ENCODE measurements at regions not wholly inside any gene's neighbourhood (a gene's known extent, or its start where the extent isn't known, plus 50 kb on each side); places are given as distances from the start of the nearest gene placed in this dataset.

DNA sequence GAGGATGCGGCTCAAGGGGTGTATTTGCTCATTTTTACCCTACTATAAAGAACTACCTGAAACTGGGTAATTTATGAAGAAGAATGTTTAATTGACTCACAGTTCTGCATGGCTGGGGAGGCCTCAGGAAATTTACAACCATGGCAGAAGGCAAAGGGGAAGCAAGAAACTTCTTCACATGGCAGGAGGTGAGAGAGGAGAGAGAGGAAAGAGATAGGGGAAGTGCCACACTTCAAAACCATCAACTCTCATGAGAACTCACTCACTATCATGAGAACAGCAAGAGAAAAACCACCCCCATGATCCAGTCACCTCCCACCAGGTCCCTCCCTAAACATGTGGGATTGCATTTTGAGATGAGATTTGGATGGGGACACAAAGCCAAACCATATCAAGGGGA lies 192.7 kb downstream of the DIPK2A start:
- Histone ChIP-seq H3K9me3 (ENCODE audit: control insufficient read depth in 3 of 3, low read length in 3 of 3) (no peaks in the 10 kb centered on the region), H3K4me3 (ENCODE audit: low read length in 3 of 3) (no peak overlapping the region), H3K36me3 (ENCODE audit: control insufficient read depth in 3 of 3, insufficient read depth in 3 of 3, low read length in 3 of 3) (no peaks in the 10 kb centered on the region), H3K9ac (ENCODE audit: low read depth in 1 of 3, low read length in 3 of 3) (no peak overlapping the region), H3K27ac (ENCODE audit: low read depth, low read length) (no peak overlapping the region), H3K27me3 (ENCODE audit: control insufficient read depth in 3 of 3, insufficient read depth in 3 of 3, low read length in 3 of 3) (no peaks in the 10 kb centered on the region), H3K4me1 (ENCODE audit: control insufficient read depth in 3 of 3, insufficient read depth in 3 of 3, low read length in 3 of 3) (no peaks in the 10 kb centered on the region)

GRCh38 chr3:144165482-144165881 lies 193.9 kb downstream of the DIPK2A start:
- Histone ChIP-seq H3K36me3 (ENCODE audit: control insufficient read depth in 3 of 3, insufficient read depth in 3 of 3, low read length in 3 of 3) (no peaks in the 10 kb centered on the region), H3K9ac (ENCODE audit: low read depth in 1 of 3, low read length in 3 of 3) (no peak overlapping the region), H3K4me3 (ENCODE audit: low read length in 3 of 3) (no peak overlapping the region), H3K27me3 (ENCODE audit: control insufficient read depth in 3 of 3, insufficient read depth in 3 of 3, low read length in 3 of 3) (no peaks in the 10 kb centered on the region), H3K9me3 (ENCODE audit: control insufficient read depth in 3 of 3, low read length in 3 of 3) (no peaks in the 10 kb centered on the region), H3K27ac (ENCODE audit: low read depth, low read length) (no peak overlapping the region), H3K4me1 (ENCODE audit: control insufficient read depth in 3 of 3, insufficient read depth in 3 of 3, low read length in 3 of 3) (no peaks in the 10 kb centered on the region)

DNA sequence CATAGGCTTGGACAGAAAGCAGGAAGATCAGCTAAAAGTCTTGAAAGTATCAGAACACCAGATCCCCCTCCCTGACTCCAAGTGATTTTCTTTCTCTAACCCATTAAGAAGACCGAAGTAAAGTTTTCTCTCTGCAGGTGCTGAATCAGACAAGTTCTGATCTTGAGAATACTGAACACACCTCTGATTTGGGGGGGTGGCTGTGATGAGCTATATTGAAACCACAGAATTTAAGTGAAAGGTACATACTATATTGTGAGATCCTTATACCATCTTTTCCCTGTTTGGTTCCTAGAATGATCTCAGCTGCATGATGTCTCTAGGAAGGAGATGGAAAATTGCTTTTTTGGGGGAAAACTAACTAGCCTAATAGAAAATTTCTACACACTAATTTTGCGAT lies 196.0 kb downstream of the DIPK2A start:
- Histone ChIP-seq H3K27me3 (ENCODE audit: control insufficient read depth in 3 of 3, insufficient read depth in 3 of 3, low read length in 3 of 3) (no peaks in the 10 kb centered on the region), H3K36me3 (ENCODE audit: control insufficient read depth in 3 of 3, insufficient read depth in 3 of 3, low read length in 3 of 3) (no peaks in the 10 kb centered on the region), H3K27ac (ENCODE audit: low read depth, low read length) (no peak overlapping the region), H3K4me1 (ENCODE audit: control insufficient read depth in 3 of 3, insufficient read depth in 3 of 3, low read length in 3 of 3) (no peaks in the 10 kb centered on the region), H3K4me3 (ENCODE audit: low read length in 3 of 3) (no peak overlapping the region), H3K9ac (ENCODE audit: low read depth in 1 of 3, low read length in 3 of 3) (no peak overlapping the region), H3K9me3 (ENCODE audit: control insufficient read depth in 3 of 3, low read length in 3 of 3) (no peaks in the 10 kb centered on the region)

GRCh38 chr3:144173491-144173890 lies 201.9 kb downstream of the DIPK2A start:
- Histone ChIP-seq H3K4me3 (ENCODE audit: low read length in 3 of 3) (no peak overlapping the region), H3K9ac (ENCODE audit: low read depth in 1 of 3, low read length in 3 of 3) (no peak overlapping the region), H3K9me3 (ENCODE audit: control insufficient read depth in 3 of 3, low read length in 3 of 3) (no peaks in the 10 kb centered on the region), H3K36me3 (ENCODE audit: control insufficient read depth in 3 of 3, insufficient read depth in 3 of 3, low read length in 3 of 3) (no peaks in the 10 kb centered on the region), H3K27me3 (ENCODE audit: control insufficient read depth in 3 of 3, insufficient read depth in 3 of 3, low read length in 3 of 3) (no peaks in the 10 kb centered on the region), H3K27ac (ENCODE audit: low read depth, low read length) (no peak overlapping the region), H3K4me1 (ENCODE audit: control insufficient read depth in 3 of 3, insufficient read depth in 3 of 3, low read length in 3 of 3) (no peaks in the 10 kb centered on the region)

DNA sequence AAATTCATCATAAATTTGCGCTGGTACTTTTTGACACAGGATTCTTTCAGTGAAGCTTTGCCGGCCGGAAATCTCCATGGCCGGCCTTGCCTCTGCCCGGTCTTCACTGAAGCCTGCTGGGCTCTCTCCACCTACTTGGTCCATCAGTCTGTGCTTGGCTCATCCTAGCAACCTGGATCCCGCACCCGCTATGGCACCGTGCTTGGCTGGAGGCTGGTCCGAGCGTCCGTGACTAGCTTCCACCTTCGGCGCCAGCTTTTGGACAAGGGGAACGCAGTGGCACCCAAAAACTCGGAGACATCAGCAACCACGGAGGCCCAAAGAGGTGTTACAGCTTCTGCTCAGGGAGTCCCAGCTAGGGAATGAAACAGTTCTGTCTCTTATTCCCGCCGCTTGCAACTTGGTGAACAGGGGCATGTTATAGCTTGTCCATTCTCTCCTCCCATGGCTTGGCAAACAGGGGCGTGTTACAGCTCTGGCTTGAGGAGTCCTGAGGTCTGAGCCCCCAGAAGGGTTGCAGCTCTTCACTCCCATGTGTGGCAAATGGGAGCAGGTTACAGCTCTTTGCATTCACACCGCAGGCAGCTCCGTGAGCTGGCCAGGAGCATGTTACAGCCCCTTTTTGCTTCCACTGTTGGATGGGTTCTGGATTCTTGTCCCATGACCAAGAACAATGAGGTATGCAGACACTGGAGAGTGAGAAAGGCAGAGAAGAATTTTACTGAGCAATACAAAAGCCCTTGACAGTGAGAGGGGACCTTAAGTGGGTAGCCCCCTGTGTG lies 204.2 kb downstream of the DIPK2A start:
- Histone ChIP-seq H3K27ac (ENCODE audit: low read depth, low read length) (no peak overlapping the region), H3K27me3 (ENCODE audit: control insufficient read depth in 3 of 3, insufficient read depth in 3 of 3, low read length in 3 of 3) (no peaks in the 10 kb centered on the region), H3K4me1 (ENCODE audit: control insufficient read depth in 3 of 3, insufficient read depth in 3 of 3, low read length in 3 of 3) (no peaks in the 10 kb centered on the region), H3K9ac (ENCODE audit: low read depth in 1 of 3, low read length in 3 of 3) (no peak overlapping the region), H3K9me3 (ENCODE audit: control insufficient read depth in 3 of 3, low read length in 3 of 3) (no peaks in the 10 kb centered on the region), H3K4me3 (ENCODE audit: low read length in 3 of 3) (no peak overlapping the region), H3K36me3 (ENCODE audit: control insufficient read depth in 3 of 3, insufficient read depth in 3 of 3, low read length in 3 of 3) (no peaks in the 10 kb centered on the region)

GRCh38 chr3:144177649-144178048 lies 206.0 kb downstream of the DIPK2A start:
- no peak overlapping the region for H3K9ac ChIP-seq (ENCODE audit: low read depth in 1 of 3, low read length in 3 of 3)
- H3K36me3 ChIP-seq (ENCODE audit: control insufficient read depth in 3 of 3, insufficient read depth in 3 of 3, low read length in 3 of 3): no peaks in the 10 kb centered on the region
- no peaks in the 10 kb centered on the region for H3K9me3 ChIP-seq (ENCODE audit: control insufficient read depth in 3 of 3, low read length in 3 of 3)
- no peak overlapping the region for H3K27ac ChIP-seq (ENCODE audit: low read depth, low read length)
- H3K27me3 ChIP-seq (ENCODE audit: control insufficient read depth in 3 of 3, insufficient read depth in 3 of 3, low read length in 3 of 3): no peaks in the 10 kb centered on the region
- H3K4me1 ChIP-seq (ENCODE audit: control insufficient read depth in 3 of 3, insufficient read depth in 3 of 3, low read length in 3 of 3): no peaks in the 10 kb centered on the region
- H3K4me3 ChIP-seq (ENCODE audit: low read length in 3 of 3): no peak overlapping the region

DNA sequence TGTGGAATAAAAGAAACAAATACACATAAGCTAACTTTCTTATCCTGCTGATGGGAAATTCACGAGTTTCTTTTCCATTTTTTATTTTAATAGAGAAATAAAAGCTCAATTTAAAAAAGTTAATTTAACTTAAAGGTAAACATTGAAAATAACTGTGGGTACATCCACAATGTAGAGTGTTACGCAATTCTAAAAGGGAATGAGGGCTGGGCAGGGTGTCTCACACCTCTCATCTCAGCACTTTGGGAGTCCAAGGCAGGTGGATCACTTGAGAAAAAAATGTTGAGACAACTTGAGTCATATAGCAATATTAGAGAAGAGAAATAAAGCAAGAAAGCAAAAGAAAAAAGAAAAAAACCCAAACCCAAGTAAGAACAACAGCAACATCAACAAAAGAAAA lies 207.0 kb downstream of the DIPK2A start:
- H3K4me1 ChIP-seq (ENCODE audit: control insufficient read depth in 3 of 3, insufficient read depth in 3 of 3, low read length in 3 of 3): no peaks in the 10 kb centered on the region
- no peaks in the 10 kb centered on the region for H3K27me3 ChIP-seq (ENCODE audit: control insufficient read depth in 3 of 3, insufficient read depth in 3 of 3, low read length in 3 of 3)
- no peak overlapping the region for H3K27ac ChIP-seq (ENCODE audit: low read depth, low read length)
- no peak overlapping the region for H3K4me3 ChIP-seq (ENCODE audit: low read length in 3 of 3)
- no peaks in the 10 kb centered on the region for H3K36me3 ChIP-seq (ENCODE audit: control insufficient read depth in 3 of 3, insufficient read depth in 3 of 3, low read length in 3 of 3)
- no peaks in the 10 kb centered on the region for H3K9me3 ChIP-seq (ENCODE audit: control insufficient read depth in 3 of 3, low read length in 3 of 3)
- H3K9ac ChIP-seq (ENCODE audit: low read depth in 1 of 3, low read length in 3 of 3): no peak overlapping the region

DNA sequence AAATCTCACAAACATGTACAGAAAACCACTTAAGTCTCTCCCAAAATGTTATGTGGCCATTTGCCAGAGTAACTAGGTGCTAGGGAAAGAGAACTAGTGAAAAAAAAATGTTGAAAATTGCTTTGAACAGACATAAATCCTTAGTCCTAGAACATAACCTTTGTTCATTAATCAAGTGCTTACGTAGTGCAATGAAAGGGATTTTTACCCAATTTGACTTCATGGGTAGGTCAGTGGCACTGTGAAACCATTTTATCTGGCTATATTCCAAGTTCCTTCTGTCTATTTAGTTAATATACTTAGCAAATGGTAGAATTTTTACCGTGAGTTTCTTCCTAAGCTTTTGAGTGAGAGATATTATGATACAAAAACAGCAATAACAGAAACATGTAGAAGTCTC lies 209.4 kb downstream of the DIPK2A start:
- Histone ChIP-seq H3K9ac (ENCODE audit: low read depth in 1 of 3, low read length in 3 of 3) (no peak overlapping the region), H3K4me3 (ENCODE audit: low read length in 3 of 3) (no peak overlapping the region), H3K4me1 (ENCODE audit: control insufficient read depth in 3 of 3, insufficient read depth in 3 of 3, low read length in 3 of 3) (no peaks in the 10 kb centered on the region), H3K27ac (ENCODE audit: low read depth, low read length) (no peak overlapping the region), H3K36me3 (ENCODE audit: control insufficient read depth in 3 of 3, insufficient read depth in 3 of 3, low read length in 3 of 3) (no peaks in the 10 kb centered on the region), H3K9me3 (ENCODE audit: control insufficient read depth in 3 of 3, low read length in 3 of 3) (no peaks in the 10 kb centered on the region), H3K27me3 (ENCODE audit: control insufficient read depth in 3 of 3, insufficient read depth in 3 of 3, low read length in 3 of 3) (no peaks in the 10 kb centered on the region)

- H3K4me3 ChIP-seq (ENCODE audit: low read length in 3 of 3): no peak overlapping the region
- no peak overlapping the region for H3K27ac ChIP-seq (ENCODE audit: low read depth, low read length)
- no peak overlapping the region for H3K9ac ChIP-seq (ENCODE audit: low read depth in 1 of 3, low read length in 3 of 3)
- no peaks in the 10 kb centered on the region for H3K27me3 ChIP-seq (ENCODE audit: control insufficient read depth in 3 of 3, insufficient read depth in 3 of 3, low read length in 3 of 3)
- no peaks in the 10 kb centered on the region for H3K36me3 ChIP-seq (ENCODE audit: control insufficient read depth in 3 of 3, insufficient read depth in 3 of 3, low read length in 3 of 3)
- no peaks in the 10 kb centered on the region for H3K9me3 ChIP-seq (ENCODE audit: control insufficient read depth in 3 of 3, low read length in 3 of 3)
- no peaks in the 10 kb centered on the region for H3K4me1 ChIP-seq (ENCODE audit: control insufficient read depth in 3 of 3, insufficient read depth in 3 of 3, low read length in 3 of 3)
Observed at GRCh38 chr3:144182501-144182900, 210.9 kb downstream of the DIPK2A start.

DNA sequence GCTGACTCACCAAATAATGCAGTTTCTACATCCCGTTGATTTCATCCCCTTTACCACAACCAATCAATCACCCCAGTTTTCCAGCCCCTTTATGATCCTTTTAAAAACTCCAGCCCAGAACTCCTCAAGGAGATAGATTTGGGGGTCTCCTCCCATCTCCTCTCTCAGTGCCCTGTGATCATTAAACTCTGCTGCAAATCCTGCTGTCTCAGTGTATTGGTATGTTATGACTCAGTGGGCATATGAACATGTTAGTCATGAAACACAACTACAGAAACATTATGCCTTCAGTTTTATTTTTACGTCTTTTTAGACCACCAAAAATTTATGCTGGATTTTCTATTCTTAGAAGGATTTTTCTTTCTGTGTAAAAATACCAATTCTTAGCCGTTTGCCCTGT lies 213.7 kb downstream of the DIPK2A start:
- Histone ChIP-seq H3K9me3 (ENCODE audit: control insufficient read depth in 3 of 3, low read length in 3 of 3) (no peaks in the 10 kb centered on the region), H3K4me3 (ENCODE audit: low read length in 3 of 3) (no peak overlapping the region), H3K27ac (ENCODE audit: low read depth, low read length) (no peak overlapping the region), H3K9ac (ENCODE audit: low read depth in 1 of 3, low read length in 3 of 3) (no peak overlapping the region), H3K27me3 (ENCODE audit: control insufficient read depth in 3 of 3, insufficient read depth in 3 of 3, low read length in 3 of 3) (no peaks in the 10 kb centered on the region), H3K36me3 (ENCODE audit: control insufficient read depth in 3 of 3, insufficient read depth in 3 of 3, low read length in 3 of 3) (no peaks in the 10 kb centered on the region), H3K4me1 (ENCODE audit: control insufficient read depth in 3 of 3, insufficient read depth in 3 of 3, low read length in 3 of 3) (no peaks in the 10 kb centered on the region)
